ENCODE measurements at regions not wholly inside any gene's neighbourhood (a gene's known extent, or its start where the extent isn't known, plus 50 kb on each side); places are given as distances from the start of the nearest gene placed in this dataset.
"Not testable (repeated sequence)": the region's sequence is repeated elsewhere in the genome, so short reads cannot be mapped to it uniquely, and the experiment has no call there.

- no peak for DNase-seq
- intact Hi-C loops (cut with micrococcal nuclease): no loop called here
- ATAC-seq: no peak
These were observed 1204.0 kb upstream of the ADGRB3 start for GRCh38 chr6:67431076-67431475.

DNA sequence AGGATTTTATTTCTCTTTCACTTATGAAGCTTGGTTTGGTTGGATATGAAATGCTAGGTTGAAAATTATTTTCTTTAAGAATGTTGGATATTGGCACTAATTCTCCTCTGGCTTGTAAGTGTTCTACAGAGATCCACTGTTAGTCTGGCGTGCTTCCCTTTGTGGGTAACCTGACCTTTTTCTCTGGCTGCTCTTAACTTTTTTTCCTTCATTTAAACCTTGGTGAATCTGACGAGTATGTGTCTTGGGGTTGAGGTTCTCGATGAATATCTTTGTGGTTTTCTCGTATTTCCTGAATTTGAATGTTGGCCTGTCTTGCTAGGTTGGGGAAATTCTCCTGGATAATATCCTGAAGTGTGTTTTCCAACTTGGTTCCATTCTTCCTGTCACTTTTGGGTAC lies 1208.4 kb upstream of the ADGRB3 start:
- intact Hi-C loops (cut with micrococcal nuclease); DNase-seq; ATAC-seq: not testable (repeated sequence)

DNA sequence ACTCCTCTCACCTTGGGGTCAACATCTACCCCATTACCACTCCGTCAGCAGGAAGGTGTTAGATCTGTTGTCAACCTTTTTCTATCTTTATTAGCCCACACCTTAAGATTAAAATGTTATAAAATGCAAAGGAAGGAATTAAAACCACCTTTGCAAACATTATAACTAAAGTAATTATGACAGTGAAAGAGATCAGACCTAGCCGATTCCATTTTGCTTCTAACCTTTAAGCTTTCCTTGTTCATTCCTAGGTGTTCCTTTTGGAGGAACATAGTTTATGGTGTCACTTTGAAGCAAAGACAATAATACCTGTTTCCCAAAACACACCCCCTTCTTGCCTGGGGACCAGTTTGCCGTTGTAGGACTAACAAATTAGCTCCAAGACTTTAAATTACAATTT lies 1223.0 kb upstream of the ADGRB3 start:
- ATAC-seq (no peak), DNase-seq (no peak)
- intact Hi-C loops (cut with micrococcal nuclease): no loop called here

- intact Hi-C loops (cut with micrococcal nuclease): no loop called here
- DNase-seq: no peak
- no peak for ATAC-seq
These were observed 1224.0 kb upstream of the ADGRB3 start for GRCh38 chr6:67411036-67411435.

DNA sequence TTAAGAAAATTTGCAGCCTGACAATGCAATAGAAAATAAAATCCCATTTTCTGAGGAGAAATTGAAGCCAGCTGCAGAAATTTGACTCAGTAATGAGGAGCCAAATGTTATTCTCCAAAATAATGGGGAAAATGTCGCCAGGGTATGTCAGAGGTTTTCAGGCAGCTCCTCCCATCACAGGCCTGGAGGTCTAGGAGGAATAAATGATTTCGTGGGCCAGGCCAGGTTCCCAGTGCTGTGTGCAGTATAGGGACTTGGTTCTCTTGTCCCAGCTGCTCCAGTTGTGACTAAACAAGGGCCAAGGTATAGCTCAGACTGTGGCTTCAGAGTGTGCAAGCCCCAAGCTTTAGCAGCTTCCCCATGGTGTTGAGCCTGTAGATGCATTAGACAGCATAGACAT lies 1240.8 kb upstream of the ADGRB3 start:
- intact Hi-C loops (cut with micrococcal nuclease): no loop called here
- no peak for DNase-seq
- ATAC-seq: no peak

- no peak for DNase-seq
- no peak for ATAC-seq
- intact Hi-C loops (cut with micrococcal nuclease): no loop called here
These were observed 1241.7 kb upstream of the ADGRB3 start for GRCh38 chr6:67393356-67393755.

DNA sequence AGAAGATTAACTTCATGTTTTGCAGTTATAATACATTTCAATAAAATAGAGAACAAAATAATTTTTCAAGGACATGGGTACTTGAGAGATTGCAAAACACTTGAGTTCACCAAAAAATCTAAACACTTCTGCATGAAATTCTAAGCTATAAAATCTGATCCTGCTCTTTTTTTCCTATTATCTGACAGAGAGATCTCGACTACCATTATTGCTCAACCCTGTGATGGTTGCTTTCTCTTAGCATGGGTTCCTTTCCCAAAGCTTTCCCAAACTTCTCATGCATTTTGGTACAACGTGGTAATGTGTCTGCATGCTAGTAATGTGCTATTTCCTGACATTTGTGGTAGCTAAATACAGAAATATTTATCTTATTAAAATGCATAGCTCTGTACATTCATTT lies 1243.1 kb upstream of the ADGRB3 start:
- intact Hi-C loops (cut with micrococcal nuclease): no loop called here
- ATAC-seq (no peak), DNase-seq (no peak)

GRCh38 chr6:67369679-67370078 lies 1265.4 kb upstream of the ADGRB3 start:
- intact Hi-C loops (cut with micrococcal nuclease): no loop called here
- DNase-seq: no peak
- no peak for ATAC-seq

- intact Hi-C loops (cut with micrococcal nuclease): no loop called here
- ATAC-seq (no peak), DNase-seq (no peak)
These were observed 1272.1 kb upstream of the ADGRB3 start for GRCh38 chr6:67362976-67363375.

DNA sequence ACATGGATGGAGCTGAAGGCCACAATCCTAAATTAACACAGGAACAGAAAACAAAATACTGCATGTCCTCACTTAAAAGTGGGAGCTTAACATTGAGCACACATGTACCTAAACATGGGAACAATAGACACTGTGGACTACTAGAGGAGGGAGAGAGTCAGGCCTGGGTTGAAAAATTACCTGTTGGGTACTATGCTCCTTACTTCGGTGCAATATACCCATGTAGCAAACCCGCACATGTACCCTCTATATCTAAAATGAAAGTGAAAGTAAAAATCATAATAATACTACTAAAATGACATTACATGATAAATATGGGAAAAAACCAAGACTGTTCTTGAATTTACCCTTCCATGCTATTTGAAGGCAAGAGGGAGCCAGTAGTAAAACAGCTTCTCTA lies 1273.8 kb upstream of the ADGRB3 start:
- ATAC-seq (no peak), DNase-seq (no peak)
- intact Hi-C loops (cut with micrococcal nuclease): no loop called here

DNA sequence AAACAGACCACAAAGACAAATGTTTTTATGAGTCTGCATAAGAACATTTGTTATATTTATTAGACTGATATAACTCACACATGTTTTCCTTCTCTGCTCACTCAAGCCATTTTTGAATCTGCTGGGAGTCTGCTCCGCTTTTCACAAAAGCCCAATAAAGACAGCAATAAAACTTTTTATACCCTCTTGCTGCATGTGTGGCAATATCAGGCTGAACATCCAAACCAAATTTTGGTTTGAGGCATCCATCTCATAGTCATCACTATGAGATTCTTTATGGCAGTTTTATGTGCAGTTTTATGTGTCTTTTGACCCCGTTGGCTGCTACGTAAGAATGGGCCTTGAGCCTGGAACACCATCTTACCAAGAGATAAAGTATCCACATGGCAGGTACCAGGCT lies 1276.8 kb upstream of the ADGRB3 start:
- intact Hi-C loops (cut with micrococcal nuclease): no loop called here
- DNase-seq (no peak), ATAC-seq (no peak)

DNA sequence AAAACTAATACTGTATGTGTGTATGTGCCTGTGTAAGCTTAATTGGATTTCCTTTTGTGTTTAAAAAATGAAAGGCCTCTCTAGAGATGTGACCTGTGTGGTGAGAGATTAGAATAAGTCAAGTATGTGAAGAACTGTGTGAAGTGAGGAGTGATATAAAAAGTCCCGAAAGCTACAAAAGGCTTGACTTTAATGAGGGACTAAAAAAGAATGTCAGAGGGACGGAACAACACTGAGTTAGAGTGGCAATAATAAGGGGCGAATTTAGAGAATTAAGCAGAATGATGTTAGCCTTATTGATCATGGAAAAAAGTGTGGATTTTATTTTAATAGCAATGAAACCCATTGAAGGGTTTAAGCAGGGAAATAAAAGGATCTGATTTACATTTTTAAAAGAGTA lies 1281.2 kb upstream of the ADGRB3 start:
- no peak for DNase-seq
- intact Hi-C loops (cut with micrococcal nuclease): no loop called here
- ATAC-seq: no peak

DNA sequence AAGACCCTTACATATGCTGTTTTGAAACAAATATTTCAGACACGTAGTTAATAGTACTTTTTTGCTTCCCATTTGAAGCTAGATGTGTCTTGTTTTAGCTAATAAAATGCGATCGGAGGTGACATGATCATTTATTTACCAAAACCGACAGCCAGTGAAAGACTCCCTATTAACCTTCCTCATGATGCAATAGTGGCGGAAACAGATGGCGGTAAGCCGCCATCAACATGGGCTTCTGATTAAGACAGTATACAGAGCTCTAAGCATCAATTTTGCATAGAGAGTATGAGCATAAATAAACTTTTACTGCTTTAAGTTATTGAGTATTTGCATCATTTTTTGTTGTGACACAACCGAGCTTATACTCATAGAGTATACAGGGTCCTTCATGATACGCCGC lies 1282.4 kb upstream of the ADGRB3 start:
- ATAC-seq (no peak), DNase-seq (no peak)
- intact Hi-C loops (cut with micrococcal nuclease): no loop called here

DNA sequence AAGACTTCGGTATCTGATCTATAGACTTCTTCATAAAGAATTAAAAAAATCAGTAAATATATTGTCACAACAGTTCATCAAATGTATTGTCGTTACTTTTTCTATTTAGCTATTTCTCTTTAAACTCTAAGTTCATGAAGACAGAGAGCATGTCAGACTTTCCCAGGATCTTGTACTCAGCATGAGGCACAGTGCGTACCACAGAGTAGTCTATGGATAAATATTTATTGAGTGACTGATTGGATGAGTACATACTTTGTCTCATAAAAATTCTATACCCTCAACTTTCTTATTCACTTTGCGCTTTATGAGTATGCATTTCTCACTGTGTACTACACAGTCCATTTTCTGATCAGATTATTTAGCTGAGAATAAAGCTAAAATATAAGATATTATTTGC lies 1284.4 kb upstream of the ADGRB3 start:
- intact Hi-C loops (cut with micrococcal nuclease): no loop called here
- no peak for ATAC-seq
- no peak for DNase-seq

- intact Hi-C loops (cut with micrococcal nuclease): no loop called here
- no peak for ATAC-seq
- DNase-seq: no peak
These were observed 1289.1 kb upstream of the ADGRB3 start for GRCh38 chr6:67345946-67346345.

- intact Hi-C loops (cut with micrococcal nuclease): no loop called here
- DNase-seq (no peak), ATAC-seq (no peak)
These were observed 1299.1 kb upstream of the ADGRB3 start for GRCh38 chr6:67336014-67336413.

GRCh38 chr6:67331304-67331703 lies 1303.8 kb upstream of the ADGRB3 start:
- intact Hi-C loops (cut with micrococcal nuclease): no loop called here
- ATAC-seq (no peak), DNase-seq (no peak)

DNA sequence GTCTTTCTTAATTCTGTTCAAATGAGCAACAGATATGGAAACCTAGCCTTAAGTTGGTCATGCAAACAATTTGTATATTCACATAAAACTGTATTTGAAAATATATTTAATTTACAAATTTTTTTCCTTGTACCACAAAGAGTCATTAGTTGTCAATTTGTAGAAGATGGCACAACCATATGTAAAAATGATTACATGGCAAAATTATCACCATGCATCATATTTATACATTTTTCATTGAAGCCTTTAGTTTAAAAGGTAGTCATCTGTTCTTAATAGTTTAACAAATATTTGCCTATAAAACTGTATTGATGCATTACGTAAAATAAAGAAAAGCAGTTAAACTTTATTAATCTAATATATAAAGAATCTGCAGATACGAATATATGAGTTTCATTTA lies 1306.8 kb upstream of the ADGRB3 start:
- DNase-seq (no peak), ATAC-seq (no peak)
- intact Hi-C loops (cut with micrococcal nuclease): no loop called here

GRCh38 chr6:67300430-67301040 lies 1334.5 kb upstream of the ADGRB3 start:
- intact Hi-C loops (cut with micrococcal nuclease): no loop called here
- ATAC-seq (no peak), DNase-seq (peak; percentile 20)

- ATAC-seq (no peak), DNase-seq (no peak)
- intact Hi-C loops (cut with micrococcal nuclease): no loop called here
These were observed 1342.9 kb upstream of the ADGRB3 start for GRCh38 chr6:67292169-67292568.

GRCh38 chr6:67287566-67287965 lies 1347.5 kb upstream of the ADGRB3 start:
- DNase-seq: no peak
- intact Hi-C loops (cut with micrococcal nuclease): no loop called here
- no peak for ATAC-seq

Measured in left ventricle myocardium superior (tissue), 1 donor.